Mucosa of descending colon (tissue), 3 donors: ENCODE measurements at regions not wholly inside any gene's neighbourhood (a gene's known extent, or its start where the extent isn't known, plus 50 kb on each side); places are given as distances from the start of the nearest gene placed in this dataset.

Experiments
- ATAC-seq: fragments of 200-7000 bp; cut with Tn5 transposase; one replicate; pipeline ENCODE4 v1.9.1; 2020; ENCODE audit warnings: mild to moderate bottlenecking, moderate library complexity
- DNase-seq, 3 donors: peaks; one replicate each; pipeline ENCODE4 v3.0.0-alpha.2; 2020
- H3K36me3 ChIP-seq: fragments of 200-600 bp; one replicate; pipeline ENCODE4 v1.8.0; 2021; ENCODE audit warnings: low read depth, mild to moderate bottlenecking
- H3K4me1 ChIP-seq: fragments of 200-600 bp; one replicate; pipeline ENCODE4 v1.8.0; 2021; ENCODE audit warnings: low read depth, mild to moderate bottlenecking
- H3K4me3 ChIP-seq: fragments of 200-600 bp; one replicate; pipeline ENCODE4 v1.8.0; 2021; ENCODE audit warnings: mild to moderate bottlenecking
- H3K9me3 ChIP-seq: fragments of 200-600 bp; one replicate; pipeline ENCODE4 v1.8.0; 2021; ENCODE audit warnings: mild to moderate bottlenecking
- intact Hi-C, 2 donors: fragments of 100-400 bp; cut with DNase I in 1 of 2; cut with micrococcal nuclease in 1 of 2; formaldehyde crosslinking; loops; one replicate each; pipeline versions ENCODE4 v1.11.0 to v1.11.1; 2022; cut with DNase I, micrococcal nuclease
- TF ChIP-seq, protein P1 (sequence below): fragments of 200-600 bp; IDR thresholded peaks from one replicate; pipeline ENCODE4 v1.8.0; 2022; ENCODE audit warnings: antibody characterized with exemption, mild to moderate bottlenecking
- donor health status: DM: no; HTN: no; CAD: no; lungs with moderate emphysema.
- donor health status: DM: no; HTN: no; CAD: no.
- donor health status: DM: no; HTN: yes; CAD: no.

DNA sequence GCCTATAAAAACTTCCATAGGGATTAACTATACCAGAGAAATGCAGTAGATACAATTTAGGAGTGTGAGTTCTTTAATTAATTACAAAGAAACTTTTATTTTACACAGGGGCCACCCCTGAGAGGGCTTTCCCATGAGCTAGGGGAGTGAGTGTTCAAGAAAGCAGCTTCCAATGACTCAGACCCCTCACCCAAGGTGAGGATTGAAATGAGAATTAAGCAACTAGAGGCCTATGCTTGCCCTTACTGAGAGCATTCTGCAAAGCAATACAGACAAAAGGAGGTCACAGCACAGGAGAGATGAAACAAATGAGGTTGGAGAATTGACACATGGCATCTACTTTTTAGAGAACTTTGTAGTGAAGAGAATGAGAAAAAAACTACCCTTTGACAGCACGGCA, 301.8 kb downstream of the WDR11 start:
- Histone ChIP-seq H3K4me1 (peaks cover under 1% of the 10 kb centered on the region), H3K9me3 (no peaks in the 10 kb centered on the region), H3K36me3 (no peaks in the 10 kb centered on the region), H3K4me3 (no peak overlapping the region)
- ATAC-seq (no peak), DNase-seq (no peak)
- TF ChIP-seq, protein P1, sequence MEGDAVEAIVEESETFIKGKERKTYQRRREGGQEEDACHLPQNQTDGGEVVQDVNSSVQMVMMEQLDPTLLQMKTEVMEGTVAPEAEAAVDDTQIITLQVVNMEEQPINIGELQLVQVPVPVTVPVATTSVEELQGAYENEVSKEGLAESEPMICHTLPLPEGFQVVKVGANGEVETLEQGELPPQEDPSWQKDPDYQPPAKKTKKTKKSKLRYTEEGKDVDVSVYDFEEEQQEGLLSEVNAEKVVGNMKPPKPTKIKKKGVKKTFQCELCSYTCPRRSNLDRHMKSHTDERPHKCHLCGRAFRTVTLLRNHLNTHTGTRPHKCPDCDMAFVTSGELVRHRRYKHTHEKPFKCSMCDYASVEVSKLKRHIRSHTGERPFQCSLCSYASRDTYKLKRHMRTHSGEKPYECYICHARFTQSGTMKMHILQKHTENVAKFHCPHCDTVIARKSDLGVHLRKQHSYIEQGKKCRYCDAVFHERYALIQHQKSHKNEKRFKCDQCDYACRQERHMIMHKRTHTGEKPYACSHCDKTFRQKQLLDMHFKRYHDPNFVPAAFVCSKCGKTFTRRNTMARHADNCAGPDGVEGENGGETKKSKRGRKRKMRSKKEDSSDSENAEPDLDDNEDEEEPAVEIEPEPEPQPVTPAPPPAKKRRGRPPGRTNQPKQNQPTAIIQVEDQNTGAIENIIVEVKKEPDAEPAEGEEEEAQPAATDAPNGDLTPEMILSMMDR, result no peak
- intact Hi-C loops, result no loop called here

DNA sequence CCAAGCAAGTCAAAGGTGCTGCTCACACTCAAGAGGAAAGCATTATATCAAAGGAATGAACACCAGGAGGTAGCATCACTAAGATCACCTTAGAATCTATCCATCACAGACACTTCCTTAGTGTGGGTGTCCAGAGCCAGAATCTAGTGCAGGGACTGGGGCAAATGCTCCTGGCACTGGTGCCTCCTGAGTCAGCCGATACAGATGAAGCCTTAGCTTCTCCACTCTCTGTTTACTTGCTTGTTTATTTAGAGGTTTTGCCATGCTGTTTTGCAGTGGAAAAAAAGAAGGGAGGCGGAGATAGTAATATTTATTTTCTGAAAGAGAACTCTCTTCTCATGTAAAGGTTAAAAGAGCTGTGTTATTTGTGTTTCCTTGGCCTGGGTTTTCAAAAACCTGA, 303.1 kb downstream of the WDR11 start:
- TF ChIP-seq, protein P1, result no peak
- H3K9me3 ChIP-seq, result no peaks in the 10 kb centered on the region
- no peak overlapping the region for H3K4me3 ChIP-seq
- ATAC-seq (no peak), DNase-seq (no peak)
- intact Hi-C loops, result no loop called here
- peaks cover 12% of the 10 kb centered on the region for H3K4me1 ChIP-seq
- no peaks in the 10 kb centered on the region for H3K36me3 ChIP-seq

DNA sequence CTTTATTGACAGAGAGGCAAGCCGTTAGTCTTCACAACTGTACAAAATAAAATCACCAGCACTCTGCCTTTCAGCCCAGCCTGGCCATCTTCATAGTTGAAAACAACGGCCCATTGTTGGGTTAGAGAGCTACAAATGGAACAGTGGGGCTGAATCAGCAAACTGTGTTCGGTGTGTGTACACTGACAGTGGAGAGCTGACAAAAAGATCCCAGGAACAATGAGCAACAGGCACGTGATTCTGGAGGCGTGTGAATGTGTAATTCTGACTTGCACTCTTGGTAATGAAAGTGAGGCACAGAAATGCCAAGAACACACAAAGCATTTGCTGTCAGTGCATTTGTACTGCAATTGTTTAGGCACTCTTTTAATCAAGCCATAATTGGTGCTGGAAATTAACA, 303.7 kb downstream of the WDR11 start:
- no peaks in the 10 kb centered on the region for H3K36me3 ChIP-seq
- peaks cover 12% of the 10 kb centered on the region for H3K4me1 ChIP-seq
- intact Hi-C loops, result no loop called here
- TF ChIP-seq, protein P1, result no peak
- peak; percentile 37 for ATAC-seq
- H3K9me3 ChIP-seq, result no peaks in the 10 kb centered on the region
- H3K4me3 ChIP-seq, result no peak overlapping the region
- DNase-seq, result peak in 1 of 3 donors; percentile 42

GRCh38 chr10:121155742-121156474, 304.7 kb downstream of the WDR11 start:
- no peaks in the 10 kb centered on the region for H3K36me3 ChIP-seq
- intact Hi-C loops, result no loop called here
- peaks cover 12% of the 10 kb centered on the region for H3K4me1 ChIP-seq
- DNase-seq, result peak; percentile 68 to 78 (median 77)
- H3K4me3 ChIP-seq, result no peak overlapping the region
- ATAC-seq, result peak; percentile 73
- TF ChIP-seq, protein P1, result no peak
- H3K9me3 ChIP-seq, result no peaks in the 10 kb centered on the region

GRCh38 chr10:121157998-121158397, 306.8 kb downstream of the WDR11 start:
- no peaks in the 10 kb centered on the region for H3K36me3 ChIP-seq
- H3K4me1 ChIP-seq, result peaks cover 12% of the 10 kb centered on the region
- intact Hi-C loops, result no loop called here
- no peak overlapping the region for H3K4me3 ChIP-seq
- TF ChIP-seq, protein P1, result no peak
- DNase-seq (peak in 2 of 3 donors; percentile 25 to 86), ATAC-seq (peak; percentile 47)
- no peaks in the 10 kb centered on the region for H3K9me3 ChIP-seq
